ENCODE measurements at regions not wholly inside any gene's neighbourhood (a gene's known extent, or its start where the extent isn't known, plus 50 kb on each side); places are given as distances from the start of the nearest gene placed in this dataset.
A peak's percentile ranks its signal among the peaks of the same experiment; 100 is the strongest.

DNA sequence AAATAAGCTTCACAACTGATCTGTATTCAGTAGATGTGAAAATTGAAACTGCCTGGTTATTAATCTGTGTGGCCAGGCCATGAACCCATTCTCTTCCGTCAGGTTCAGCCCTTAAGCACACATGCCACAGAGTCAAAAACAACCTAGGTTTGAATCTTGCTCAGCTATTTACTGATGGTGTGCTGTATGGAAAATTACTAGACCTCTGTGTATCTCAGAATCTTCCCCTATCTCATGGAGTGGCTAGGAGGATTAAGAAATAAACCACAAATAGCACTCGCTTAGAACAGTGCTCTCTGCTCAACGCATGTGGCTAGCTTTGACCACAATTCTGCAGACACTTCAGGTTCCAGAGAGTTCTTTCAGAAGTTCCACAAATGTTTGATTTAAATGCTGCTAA is 240.7 kb upstream of the PLEKHG7 start:
- no peak for DNase-seq

DNA sequence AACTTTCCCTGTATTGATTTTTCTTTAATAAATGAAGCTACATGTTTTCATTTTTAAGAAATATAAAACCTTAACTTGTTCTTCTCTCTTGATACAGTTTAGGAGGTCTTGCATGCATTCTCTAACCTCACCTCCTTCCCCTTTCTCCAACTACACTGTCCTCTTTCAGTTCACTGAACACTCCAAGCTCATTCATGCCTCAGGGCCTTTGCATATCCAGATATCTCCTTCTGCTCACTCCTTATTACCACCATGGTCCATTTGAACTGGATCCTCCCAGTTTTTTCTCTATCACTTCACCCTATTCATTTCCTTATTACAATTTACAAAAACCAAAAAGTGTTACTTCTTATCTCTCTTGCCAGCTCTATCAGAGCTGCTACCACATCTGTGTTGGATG is 242.9 kb upstream of the PLEKHG7 start:
- DNase-seq: no peak

DNA sequence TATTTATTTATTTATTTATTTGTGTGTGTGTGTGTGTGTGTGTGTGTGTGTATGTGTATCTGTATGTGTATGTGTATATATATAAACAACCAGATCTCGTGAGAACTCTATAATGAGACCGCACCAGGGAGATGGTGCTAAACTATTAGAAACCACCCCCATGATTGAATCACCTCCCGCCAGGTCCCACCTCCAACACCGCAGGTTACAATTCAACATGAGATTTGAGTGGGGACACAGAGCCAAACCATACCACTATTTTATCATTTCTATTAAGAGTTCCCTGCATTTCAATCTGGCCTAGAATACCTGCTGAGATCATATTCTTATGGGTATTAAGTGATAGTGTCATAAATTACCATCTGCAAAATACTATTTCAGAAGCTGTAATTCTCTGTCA is 243.8 kb upstream of the PLEKHG7 start:
- no peak for DNase-seq

DNA sequence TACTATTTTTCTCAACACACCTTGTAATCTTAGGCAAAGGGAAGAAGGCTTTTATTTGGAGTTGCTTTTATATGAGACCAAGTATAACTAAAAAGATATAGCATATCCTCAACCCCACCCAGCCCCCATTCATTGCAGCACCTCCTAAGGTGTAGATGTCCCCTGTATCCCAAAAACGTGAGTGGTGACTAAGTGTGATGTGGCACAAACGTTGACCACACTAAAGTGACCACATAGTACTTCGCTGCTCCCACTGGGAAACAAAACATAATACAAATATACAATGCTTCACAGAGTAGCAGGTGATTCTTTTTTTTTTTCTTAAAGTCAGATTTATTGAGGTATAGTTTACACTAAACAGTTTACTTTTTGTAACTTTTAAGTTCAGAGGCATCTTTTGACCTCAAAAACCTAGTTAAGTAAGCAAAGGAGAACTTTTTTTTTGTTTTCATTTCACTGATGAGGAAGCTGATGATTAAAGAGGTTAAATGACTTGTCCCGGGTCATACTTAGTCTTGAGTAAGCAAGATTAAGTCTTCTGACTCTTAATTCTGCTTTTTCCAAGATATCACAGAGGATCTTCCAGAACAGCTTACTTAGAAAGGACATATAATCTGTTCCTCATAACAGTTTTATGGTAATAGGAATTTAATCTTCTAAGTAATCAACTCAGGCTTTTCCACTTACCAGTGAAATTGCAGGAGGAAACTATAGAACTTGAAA is 245.2 kb upstream of the PLEKHG7 start:
- no peak for DNase-seq

DNA sequence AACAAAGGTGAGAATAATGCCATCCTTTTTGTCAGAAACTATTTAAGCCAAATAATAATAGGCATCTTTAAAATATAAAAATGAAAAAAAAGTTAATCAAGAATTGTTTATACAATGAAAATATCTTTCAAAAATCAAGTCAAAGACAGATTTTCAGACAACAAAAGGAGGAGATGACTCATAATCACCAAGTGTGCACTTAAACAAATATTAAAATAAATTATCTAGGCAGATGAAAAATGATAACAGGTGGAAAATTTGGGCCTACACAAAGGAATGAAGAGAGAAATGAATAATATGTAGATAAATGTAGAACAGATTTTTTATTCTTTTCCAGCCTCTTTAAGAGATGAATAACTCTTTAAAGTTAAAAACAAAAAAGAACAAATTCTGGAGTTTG is 250.0 kb upstream of the PLEKHG7 start:
- DNase-seq: no peak

DNA sequence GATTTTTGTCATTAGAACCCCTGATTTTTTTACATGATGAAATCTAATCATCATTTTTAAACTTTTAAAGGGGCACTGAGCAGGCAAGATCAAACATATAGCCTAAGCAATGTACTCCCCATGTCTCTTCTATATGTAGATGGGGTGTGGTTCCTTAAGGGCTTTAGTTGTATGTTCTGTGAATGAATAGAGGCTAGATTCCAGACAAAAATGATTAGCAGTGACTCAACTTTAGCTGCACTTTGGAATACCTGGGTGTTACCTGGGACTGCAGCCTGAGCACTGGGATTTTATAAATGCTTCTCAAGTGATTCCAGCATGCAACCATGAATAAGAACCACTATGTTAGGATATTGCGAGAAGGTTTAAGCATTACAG is 256.7 kb upstream of the PLEKHG7 start:
- DNase-seq: no peak

DNA sequence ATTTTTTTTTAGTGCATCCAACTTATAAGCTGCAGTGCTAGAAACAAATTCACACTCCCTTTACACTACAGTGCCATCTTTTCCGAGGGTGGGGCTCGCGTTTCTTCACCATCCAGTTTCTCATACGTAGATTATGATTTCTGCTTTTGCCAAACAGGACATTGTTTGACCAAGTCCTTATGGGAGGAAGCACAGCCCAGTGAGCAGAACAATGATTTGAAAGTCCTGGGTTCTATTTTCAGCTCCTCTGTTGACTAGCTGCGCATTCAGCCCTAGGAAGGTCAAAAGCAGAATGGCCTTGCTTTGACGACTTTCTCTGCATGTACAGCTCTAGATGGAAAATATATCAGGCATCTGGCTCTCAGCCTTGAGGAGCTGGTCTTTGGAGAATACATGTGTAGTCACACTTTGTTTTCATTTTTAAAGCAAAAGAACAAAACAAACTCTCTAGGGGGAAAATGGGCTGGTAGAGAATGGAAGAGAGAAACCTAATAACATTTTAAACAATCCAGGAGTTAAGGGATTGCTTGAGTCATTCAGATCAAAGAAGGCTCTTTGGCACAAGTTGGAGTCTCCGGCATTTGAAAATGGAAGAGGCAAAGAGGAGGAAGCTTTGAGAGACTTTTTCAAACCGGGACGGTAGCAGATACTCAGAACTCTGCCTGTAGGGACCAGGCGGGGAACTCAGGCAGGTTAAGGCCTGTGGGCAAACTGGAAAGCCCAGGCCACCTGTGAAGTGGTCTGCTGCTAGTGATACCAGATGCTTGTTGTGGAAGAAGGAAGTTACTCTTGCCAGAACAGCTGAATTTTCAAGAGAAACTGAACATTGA is 257.3 kb upstream of the PLEKHG7 start:
- DNase-seq: peak; percentile 1

DNA sequence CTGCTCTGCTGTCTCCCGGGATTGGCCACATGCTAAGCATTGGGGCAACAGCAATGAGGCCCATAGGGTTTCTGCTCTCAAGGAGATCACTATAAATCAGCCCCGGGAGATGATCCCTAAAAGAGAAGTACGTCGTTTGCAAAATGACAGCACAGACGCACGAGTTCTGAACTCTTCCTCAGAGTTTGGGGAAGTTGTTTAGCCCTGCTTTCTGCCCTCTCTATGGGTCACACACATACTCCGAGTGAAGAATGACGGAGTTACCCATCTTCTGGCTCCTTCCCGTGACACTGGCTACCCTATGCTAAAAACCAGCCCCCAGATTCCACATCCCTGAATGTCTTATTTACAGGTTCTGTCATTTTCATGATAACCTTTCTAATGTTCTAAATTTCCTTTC is 258.0 kb upstream of the PLEKHG7 start:
- no peak for DNase-seq

DNA sequence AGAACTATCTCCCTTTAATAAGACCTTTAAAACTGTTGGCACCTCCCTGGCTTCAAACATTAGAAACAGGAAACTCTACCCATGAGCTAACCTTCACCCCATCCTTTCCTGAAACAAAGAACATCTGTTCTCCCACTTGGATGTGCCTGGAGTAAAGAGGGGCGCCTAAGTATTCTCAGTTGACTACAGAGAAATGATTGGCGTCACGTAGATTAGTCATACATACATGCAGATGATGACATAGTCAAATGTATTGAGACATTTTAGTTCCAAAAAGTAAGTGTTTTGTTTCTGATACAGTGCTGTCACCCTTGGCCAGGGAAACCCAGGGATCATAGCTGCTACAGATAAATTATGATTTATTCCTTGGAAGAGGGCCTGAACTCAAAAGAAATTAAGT is 260.0 kb upstream of the PLEKHG7 start:
- DNase-seq: no peak

DNA sequence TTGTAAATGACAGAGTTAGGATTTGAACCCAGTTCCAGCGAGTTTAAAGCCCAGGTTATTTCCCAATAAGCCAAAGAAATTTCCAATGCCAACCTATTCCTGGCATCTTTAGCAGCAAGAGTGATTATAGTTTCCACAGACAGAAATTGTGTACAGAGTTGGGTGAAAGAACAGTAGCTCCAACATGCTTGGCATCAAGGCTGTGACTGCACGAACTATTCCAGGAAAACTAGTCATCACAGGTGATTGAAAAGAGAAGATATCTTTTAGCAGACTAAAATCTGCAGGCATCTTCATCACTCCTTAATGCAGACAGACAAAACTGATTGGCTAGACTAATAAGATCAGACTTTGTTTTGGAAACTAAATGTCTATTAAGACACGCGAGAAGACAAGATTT is 262.7 kb upstream of the PLEKHG7 start:
- DNase-seq: no peak

DNA sequence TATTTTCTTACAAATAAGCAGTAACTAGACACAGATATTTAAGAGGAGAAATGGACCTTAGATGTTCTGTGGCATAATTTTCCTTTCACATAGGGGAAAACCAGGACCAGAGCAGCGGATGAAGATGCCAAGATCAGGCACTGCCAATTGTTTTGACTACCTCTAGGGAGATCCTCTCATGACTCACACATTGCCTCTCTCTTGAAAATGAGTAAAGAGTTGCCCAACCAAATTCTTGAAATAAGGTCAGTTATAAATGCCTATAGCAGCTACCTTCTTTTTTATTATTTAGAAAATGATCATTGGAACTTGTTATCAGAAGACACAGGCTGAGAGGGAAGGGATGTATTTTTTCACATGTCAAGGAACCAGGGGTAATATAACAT is 263.4 kb upstream of the PLEKHG7 start:
- no peak for DNase-seq

DNA sequence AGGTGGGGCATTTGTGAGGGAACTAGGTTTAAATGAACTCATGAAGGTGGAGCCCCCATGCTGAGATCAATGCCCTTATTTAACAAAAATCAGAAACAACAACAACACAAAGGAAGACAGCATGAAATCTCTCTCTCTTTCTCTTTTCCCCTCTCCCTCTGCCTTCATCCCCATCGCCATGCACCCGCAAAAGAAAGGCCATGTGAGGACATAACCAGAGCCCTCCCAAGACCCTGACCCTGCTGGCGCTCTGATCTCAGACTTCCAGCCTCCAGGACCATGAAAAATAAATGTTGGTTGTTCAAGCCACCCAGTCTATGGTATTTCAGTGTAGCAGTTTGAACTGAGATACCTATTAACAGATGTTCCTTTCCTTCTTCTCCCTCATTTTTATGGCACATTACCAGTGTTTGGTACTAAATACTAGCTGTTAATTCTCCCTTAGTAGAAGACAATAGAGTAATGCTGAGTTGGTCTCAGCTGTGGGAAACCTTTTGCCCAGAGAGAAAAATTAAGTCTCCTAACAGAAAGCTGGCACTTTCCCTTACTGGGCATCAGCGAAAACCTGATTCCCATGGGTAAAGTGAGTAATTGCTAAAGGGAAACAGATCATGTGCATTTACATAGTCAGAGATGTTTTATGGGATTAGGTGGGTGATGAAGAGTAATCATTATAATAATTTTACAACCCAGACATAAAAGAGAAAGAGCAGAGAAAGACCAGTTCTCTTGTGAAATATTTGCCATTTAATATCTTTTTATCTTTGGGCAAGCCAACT is 264.0 kb upstream of the PLEKHG7 start:
- DNase-seq: no peak

DNA sequence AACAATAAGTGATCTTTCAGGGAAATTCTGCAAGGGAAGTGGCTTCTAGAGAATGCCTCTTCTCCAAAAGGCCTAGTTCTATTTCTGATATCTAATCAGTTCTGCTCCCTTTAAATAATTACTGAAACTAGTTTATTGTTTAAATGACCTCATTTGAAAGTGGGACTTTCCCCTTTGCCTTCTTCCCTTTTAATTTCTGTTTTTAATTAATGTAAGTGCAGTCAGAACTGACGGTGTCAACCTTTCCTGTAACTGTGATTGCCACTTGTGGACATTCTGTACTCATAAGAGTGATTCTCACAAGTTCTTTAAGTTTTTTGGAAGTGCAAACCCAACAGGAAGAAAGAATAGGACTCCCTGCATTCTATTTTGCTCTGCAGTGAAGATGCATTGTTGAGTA is 265.3 kb upstream of the PLEKHG7 start:
- no peak for DNase-seq

DNA sequence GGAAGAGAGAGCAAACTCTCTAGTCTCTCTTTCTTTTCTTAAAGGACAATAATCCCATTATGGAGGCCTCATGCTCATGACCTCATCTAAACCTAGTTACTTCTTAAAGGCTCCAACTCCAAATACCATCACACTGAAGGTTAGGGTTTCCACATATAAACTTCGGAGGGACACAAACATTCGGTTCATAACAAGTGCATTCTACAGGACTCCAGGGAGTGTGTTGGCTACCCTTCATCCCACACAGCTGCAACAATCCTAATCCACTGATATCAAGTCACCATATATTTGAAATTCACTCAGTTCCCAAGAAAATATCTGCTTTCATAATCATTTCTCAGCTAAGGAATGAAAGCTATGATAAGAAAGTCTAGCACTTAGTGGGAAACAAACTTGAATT is 265.9 kb upstream of the PLEKHG7 start:
- DNase-seq: no peak

DNA sequence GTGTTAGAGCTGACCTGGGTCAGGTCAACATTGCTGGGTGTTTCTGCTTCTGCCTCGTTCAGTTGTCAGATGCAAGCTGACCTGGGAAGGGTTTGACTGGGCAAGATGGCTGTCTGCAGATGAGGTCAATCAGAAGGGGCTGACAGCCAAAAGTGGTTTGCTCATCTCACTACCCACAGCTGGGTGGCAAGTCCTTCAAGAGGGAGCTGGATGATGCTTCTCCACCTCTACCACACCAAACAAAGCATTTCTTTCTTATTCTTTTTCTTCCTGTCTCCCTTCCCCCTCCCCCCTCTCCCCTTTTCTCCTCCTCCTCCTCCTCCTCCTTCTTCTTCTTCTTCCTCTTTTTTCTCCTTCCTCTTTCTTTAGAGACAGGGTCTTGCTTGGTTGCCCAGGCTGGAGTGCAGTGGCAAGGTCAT is 268.2 kb upstream of the PLEKHG7 start:
- DNase-seq: no peak

DNA sequence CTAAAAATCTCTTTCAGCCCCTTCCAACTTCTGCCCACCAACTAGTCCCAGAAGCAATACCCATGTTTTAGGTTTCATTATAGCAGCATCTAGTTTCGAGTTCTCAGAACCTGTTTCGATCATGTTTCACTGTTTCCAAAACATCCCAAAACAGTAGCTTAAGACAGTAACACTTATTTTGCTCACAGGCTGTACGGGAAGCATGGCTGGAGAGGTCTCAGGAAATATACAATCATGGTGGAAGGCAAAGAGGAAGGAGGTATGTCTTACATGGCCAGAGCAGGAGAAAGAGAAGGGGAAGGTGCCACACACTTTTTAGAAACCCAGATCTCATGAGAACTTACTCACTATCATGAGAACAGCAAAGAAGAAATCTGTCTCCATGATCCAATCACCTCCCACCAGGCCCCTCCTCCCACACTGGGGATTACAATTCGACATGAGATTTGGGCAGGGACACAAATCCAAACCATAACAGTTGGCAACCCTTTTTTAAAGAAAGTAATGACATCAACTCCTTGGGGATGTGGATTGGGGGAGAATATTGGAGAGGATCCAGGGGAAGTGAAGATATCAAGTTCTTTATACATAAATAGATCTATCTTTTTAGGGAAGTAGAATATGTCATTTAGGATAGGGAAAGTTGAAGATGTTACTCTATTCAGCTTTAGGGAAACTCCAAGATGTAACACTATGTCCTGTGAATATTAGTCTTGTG is 269.9 kb upstream of the PLEKHG7 start:
- no peak for DNase-seq

DNA sequence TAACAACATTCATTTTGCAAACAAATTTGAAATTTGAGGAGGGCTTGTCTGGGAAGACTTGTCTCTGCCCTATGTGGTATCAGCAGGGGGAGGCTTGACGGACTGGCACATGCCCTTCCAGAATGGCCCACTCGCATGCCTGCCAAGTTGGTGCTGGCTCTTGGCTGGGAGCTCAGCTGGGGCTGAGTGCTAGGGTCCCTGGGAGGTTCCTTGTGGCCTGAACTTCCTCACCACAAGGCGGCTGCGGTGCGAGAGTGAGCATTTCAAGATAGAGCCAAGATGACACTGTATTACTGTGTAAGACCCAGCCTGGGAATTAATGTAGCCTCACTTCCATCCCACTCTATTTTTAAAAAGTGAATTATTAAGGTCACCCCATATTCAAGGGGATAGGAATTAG is 271.6 kb upstream of the PLEKHG7 start:
- DNase-seq: no peak

DNA sequence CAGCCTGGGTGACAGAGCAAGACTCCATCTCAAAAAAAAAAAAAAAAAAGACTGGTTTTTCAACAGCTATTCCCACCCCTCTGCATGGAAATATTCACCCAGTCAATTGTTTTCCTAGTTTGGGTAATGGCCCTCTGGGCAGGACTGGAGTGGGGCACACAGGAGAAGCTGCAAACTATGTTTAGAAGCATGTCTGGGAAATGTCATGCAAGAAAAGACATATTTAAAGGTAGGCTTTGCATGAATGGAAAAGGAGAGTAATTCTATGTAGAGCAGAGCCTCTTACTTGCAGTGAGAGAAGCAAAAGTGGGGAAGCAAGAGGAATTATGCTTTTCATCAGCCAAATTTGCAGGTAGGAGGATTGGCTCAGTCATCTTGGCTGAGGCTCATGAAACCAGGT is 276.5 kb upstream of the PLEKHG7 start:
- DNase-seq: no peak

DNA sequence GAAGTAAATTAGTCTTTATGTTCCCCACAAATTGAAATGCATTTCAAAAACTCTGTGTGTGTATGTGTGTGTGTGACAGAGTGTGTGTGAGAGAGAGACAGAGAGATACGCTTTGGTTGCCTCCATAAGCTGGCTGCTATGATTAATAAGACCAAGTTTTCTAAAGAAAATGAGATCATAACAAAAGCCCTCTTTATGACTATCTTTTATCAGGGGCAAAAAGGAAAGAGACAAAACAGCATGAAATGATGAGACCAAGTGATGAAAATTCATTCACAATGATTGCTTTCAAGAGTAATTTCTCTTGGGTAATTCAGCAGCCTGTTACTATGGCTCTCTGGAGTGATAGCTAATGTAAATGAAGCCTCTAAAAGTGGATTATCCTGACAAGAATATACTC is 277.6 kb upstream of the PLEKHG7 start:
- DNase-seq: no peak

DNA sequence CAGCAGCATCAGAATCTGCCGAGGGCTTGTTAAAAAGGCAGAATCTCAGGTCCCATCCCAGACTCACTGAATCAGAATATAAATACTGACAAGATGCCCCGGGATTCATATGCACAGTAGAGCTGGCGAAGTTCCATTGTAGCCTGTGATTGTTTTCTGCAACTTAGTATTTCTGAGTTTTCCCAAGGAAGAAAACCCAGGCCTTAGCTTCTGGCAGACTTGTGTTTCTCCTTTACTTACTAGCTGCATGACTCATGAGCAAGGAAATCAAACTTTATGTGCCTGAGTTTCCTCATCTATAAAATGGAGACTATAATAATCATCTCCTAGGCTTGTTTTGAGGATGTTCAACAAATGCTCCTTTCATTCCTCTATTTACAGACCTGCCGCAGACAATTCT is 278.5 kb upstream of the PLEKHG7 start:
- no peak for DNase-seq

DNA sequence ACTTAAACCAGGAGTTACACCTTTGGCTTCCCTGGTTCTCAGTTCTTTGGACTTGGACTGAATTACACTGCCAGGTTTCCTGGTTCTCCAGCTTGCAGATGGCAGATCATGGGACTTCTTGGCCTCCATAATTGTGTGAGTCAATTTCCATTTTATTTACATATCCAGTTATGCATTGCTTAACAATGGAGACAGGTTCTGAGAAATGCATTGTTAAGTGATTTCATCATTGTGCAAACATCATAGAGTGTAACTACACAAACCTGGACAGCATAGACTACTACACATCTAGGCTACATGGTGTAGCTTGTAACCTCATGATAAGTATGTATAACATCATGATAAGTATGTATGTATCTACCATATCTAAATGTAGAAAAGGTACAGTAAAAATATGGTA is 276.1 kb upstream of the BTG1 start:
- DNase-seq: peak; percentile 60

DNA sequence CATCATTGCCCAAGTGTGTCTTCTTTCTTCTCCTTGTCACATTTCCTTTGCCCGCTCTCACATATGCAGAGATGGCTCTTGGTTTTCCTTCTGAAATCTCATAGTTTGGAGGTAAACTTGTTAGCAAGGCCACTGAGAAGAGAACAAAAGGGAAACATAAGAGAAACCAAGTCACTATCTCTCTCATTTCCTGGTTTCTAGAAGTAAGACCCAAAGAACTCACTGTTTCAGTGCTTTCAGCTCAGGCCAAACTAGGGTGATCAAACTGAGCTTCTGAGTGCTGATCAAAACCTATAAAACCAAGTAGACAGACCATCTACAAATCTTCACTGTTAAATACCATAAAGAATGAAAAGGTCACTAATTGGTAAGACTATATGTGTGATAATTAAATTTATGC is 275.4 kb upstream of the BTG1 start:
- DNase-seq: no peak

DNA sequence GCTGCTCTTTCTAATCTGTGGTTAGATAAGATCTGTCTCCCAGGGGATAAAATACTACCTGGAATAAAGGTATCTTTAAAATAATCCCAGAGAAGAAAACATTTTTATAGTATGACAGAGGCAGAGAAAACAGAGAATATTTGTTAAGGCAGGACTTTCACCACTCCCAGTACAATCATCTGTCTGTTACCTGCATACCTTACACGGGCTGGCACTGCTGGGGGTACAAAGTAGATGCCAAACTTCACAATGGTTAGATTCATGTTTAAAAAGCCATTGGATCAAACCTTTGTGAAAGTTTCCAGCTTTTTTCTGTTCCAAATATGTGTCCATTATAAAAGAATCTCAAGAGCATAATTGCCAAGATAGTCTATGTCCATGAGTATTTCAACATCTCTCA is 273.6 kb upstream of the BTG1 start:
- DNase-seq: no peak

Measured in NCI-H2029 (cell line).